HEK293 (cell line): ENCODE measurements at regions not wholly inside any gene's neighbourhood (a gene's known extent, or its start where the extent isn't known, plus 50 kb on each side); places are given as distances from the start of the nearest gene placed in this dataset.
A peak's percentile ranks its signal among the peaks of the same experiment; 100 is the strongest.

Experiments
- CTCF ChIA-PET: fragments of 350-600 bp; formaldehyde crosslinking; extraction: SDS; loops from one replicate; lab custom pipeline; 2021; ENCODE audit warnings: antibody characterized with exemption; lab: Yijun Ruan, JAX
- POLR2A ChIA-PET: fragments of 300-600 bp; formaldehyde crosslinking; extraction: SDS; loops from one replicate; lab custom pipeline; 2020; ENCODE audit warnings: antibody characterized with exemption, inconsistent platforms; lab: Yijun Ruan, JAX
- H3K27ac ChIP-seq: fragments of 200-500 bp; sonication (Bioruptor generic); 2 replicates; pipeline ENCODE4 v1.5.1; 2014; ENCODE audit warnings: low read depth, low read length, control low read depth, inconsistent platforms; ENCODE audit errors: extremely low read depth
- H3K36me3 ChIP-seq, 2 experiments: fragments of 200-500 bp in 1 of 2; sonication (Bioruptor generic) in 1 of 2; 1 replicate in 1 of 2; 2 replicates in 1 of 2; pipeline ENCODE4 v1.5.1; 2014 to 2017; ENCODE audit warnings: inconsistent platforms in 2 of 2, low read length in 2 of 2; ENCODE audit not compliant: control insufficient read depth in 2 of 2, insufficient read depth in 1 of 2
- H3K4me1 ChIP-seq: fragments of 200-500 bp; sonication (Bioruptor generic); 2 replicates; pipeline ENCODE4 v1.5.1; 2014; ENCODE audit warnings: mild to moderate bottlenecking, low read length, inconsistent platforms; ENCODE audit not compliant: control insufficient read depth, insufficient read depth
- H3K4me3 ChIP-seq: 2 replicates; pipeline ENCODE4 v1.5.1; 2011; ENCODE audit warnings: low read depth, mild to moderate bottlenecking, control low read depth, low read length, moderate library complexity
- H3K9me3 ChIP-seq: fragments of 200-500 bp; sonication (Bioruptor generic); 2 replicates; pipeline ENCODE4 v1.5.1; 2014; ENCODE audit warnings: low read depth, low read length, inconsistent platforms; ENCODE audit not compliant: control insufficient read depth, insufficient read depth
- BCL11A ChIP-seq: fragments of 450-650 bp; formaldehyde crosslinking; IDR thresholded peaks from 2 replicates; pipeline ENCODE4 v1.5.1; 2016; ENCODE audit warnings: low read depth, missing biosample characterization, missing genetic modification characterization
- ELK4 ChIP-seq: IDR thresholded peaks from 2 replicates; pipeline ENCODE4 v1.6.1; 2011; ENCODE audit warnings: mild to moderate bottlenecking, low read depth, low read length, borderline replicate concordance
- KLF10 ChIP-seq: fragments of 450-650 bp; IDR thresholded peaks from 2 replicates; pipeline ENCODE4 v1.5.1; 2018; ENCODE audit warnings: missing biosample characterization, mild to moderate bottlenecking, missing genetic modification characterization
- KLF8 ChIP-seq: fragments of 450-650 bp; formaldehyde crosslinking; IDR thresholded peaks from 2 replicates; pipeline ENCODE4 v1.5.1; 2016; ENCODE audit warnings: missing biosample characterization, missing genetic modification characterization
- MZF1 ChIP-seq: fragments of 450-650 bp; formaldehyde crosslinking; IDR thresholded peaks from 2 replicates; pipeline ENCODE4 v1.5.1; 2017; ENCODE audit warnings: missing biosample characterization, missing genetic modification characterization, borderline replicate concordance
- PRDM1 ChIP-seq: fragments of 450-650 bp; formaldehyde crosslinking; IDR thresholded peaks from 2 replicates; pipeline ENCODE4; 2016; ENCODE audit warnings: missing biosample characterization, missing genetic modification characterization
- SCRT2 ChIP-seq: fragments of 450-650 bp; formaldehyde crosslinking; IDR thresholded peaks from 2 replicates; pipeline ENCODE4 v1.5.1; 2016; ENCODE audit warnings: missing biosample characterization, missing genetic modification characterization
- SP2 ChIP-seq: fragments of 450-650 bp; formaldehyde crosslinking; IDR thresholded peaks from 2 replicates; pipeline ENCODE4 v1.5.1; 2016; ENCODE audit warnings: missing biosample characterization, missing genetic modification characterization
- YY1 ChIP-seq: fragments of 450-650 bp; formaldehyde crosslinking; IDR thresholded peaks from 2 replicates; pipeline ENCODE4 v1.5.1; 2018; ENCODE audit warnings: missing biosample characterization, missing genetic modification characterization
- ZBTB44 ChIP-seq: fragments of 450-650 bp; IDR thresholded peaks from 2 replicates; pipeline ENCODE4 v1.5.1; 2018; ENCODE audit warnings: missing biosample characterization, mild to moderate bottlenecking, missing genetic modification characterization
- ZFP37 ChIP-seq: fragments of 450-650 bp; formaldehyde crosslinking; IDR thresholded peaks from 2 replicates; pipeline ENCODE4 v1.5.1; 2016; ENCODE audit warnings: missing biosample characterization, missing genetic modification characterization
- ZFP41 ChIP-seq: fragments of 450-650 bp; formaldehyde crosslinking; IDR thresholded peaks from 2 replicates; pipeline ENCODE4 v1.5.1; 2016; ENCODE audit warnings: missing biosample characterization, missing genetic modification characterization, borderline replicate concordance
- ZNF112 ChIP-seq: fragments of 450-650 bp; formaldehyde crosslinking; IDR thresholded peaks from 2 replicates; pipeline ENCODE4 v1.5.0; 2017; ENCODE audit warnings: missing biosample characterization, missing genetic modification characterization
- ZNF211 ChIP-seq: fragments of 450-650 bp; formaldehyde crosslinking; IDR thresholded peaks from 2 replicates; pipeline ENCODE4 v1.5.1; 2016; ENCODE audit warnings: low read depth, missing biosample characterization, missing genetic modification characterization
- ZNF214 ChIP-seq: fragments of 450-650 bp; formaldehyde crosslinking; IDR thresholded peaks from 2 replicates; pipeline ENCODE4 v1.5.1; 2017; ENCODE audit warnings: missing biosample characterization, mild to moderate bottlenecking, missing genetic modification characterization, borderline replicate concordance
- ZNF302 ChIP-seq: fragments of 450-650 bp; formaldehyde crosslinking; IDR thresholded peaks from 2 replicates; pipeline ENCODE4 v1.5.1; 2016; ENCODE audit warnings: missing biosample characterization, missing genetic modification characterization, low read depth
- ZNF423 ChIP-seq: fragments of 450-650 bp; formaldehyde crosslinking; IDR thresholded peaks from 2 replicates; pipeline ENCODE4 v1.5.1; 2016; ENCODE audit warnings: missing biosample characterization, missing genetic modification characterization
- ZNF530 ChIP-seq: fragments of 450-650 bp; formaldehyde crosslinking; IDR thresholded peaks from 2 replicates; pipeline ENCODE4 v1.5.1; 2016; ENCODE audit warnings: low read depth, missing biosample characterization, missing genetic modification characterization
- ZNF561 ChIP-seq: fragments of 450-650 bp; IDR thresholded peaks from 2 replicates; pipeline ENCODE4 v1.5.1; 2018; ENCODE audit warnings: missing biosample characterization, missing genetic modification characterization, borderline replicate concordance
- ZNF670 ChIP-seq: fragments of 450-650 bp; formaldehyde crosslinking; IDR thresholded peaks from 2 replicates; pipeline ENCODE4 v1.5.1; 2016; ENCODE audit warnings: missing biosample characterization, missing genetic modification characterization, low read depth
- ZNF747 ChIP-seq: fragments of 450-650 bp; formaldehyde crosslinking; IDR thresholded peaks from 2 replicates; pipeline ENCODE4 v1.5.1; 2016; ENCODE audit warnings: missing biosample characterization, missing genetic modification characterization
- TF ChIP-seq, protein P1 (sequence below): fragments of 450-650 bp; formaldehyde crosslinking; IDR thresholded peaks from 2 replicates; pipeline ENCODE4 v1.5.1; 2016; ENCODE audit warnings: missing biosample characterization, missing genetic modification characterization
- TF ChIP-seq, protein P2 (sequence below): fragments of 450-650 bp; formaldehyde crosslinking; IDR thresholded peaks from 2 replicates; pipeline ENCODE4 v1.5.1; 2016; ENCODE audit warnings: missing biosample characterization, missing genetic modification characterization
- TF ChIP-seq, protein P3 (sequence below): fragments of 450-650 bp; formaldehyde crosslinking; IDR thresholded peaks from 2 replicates; pipeline ENCODE4 v1.5.1; 2017; ENCODE audit warnings: missing biosample characterization, missing genetic modification characterization

- CTCF ChIA-PET, result no interaction called here
- H3K4me1 ChIP-seq, result no peaks in the 10 kb centered on the region
- no peak overlapping the region for H3K27ac ChIP-seq
- POLR2A ChIA-PET, result no interaction called here
- TF ChIP-seq BCL11A, result no peak
- 0 out of 2 replicates have a peak, but pooled peaks have one; percentile 13 for TF ChIP-seq PRDM1 (tag by site-specific recombination)
- H3K9me3 ChIP-seq, result no peaks in the 10 kb centered on the region
- H3K4me3 ChIP-seq, result no peak overlapping the region
- no peaks in the 10 kb centered on the region for H3K36me3 ChIP-seq
These were observed 210.1 kb upstream of the MAF start for GRCh38 chr16:79810449-79811189.

- no peaks in the 10 kb centered on the region for H3K36me3 ChIP-seq
- ChIA-PET CTCF (interaction anchor here (0.8 kb wide), 1 partner anchor 152 kb away, joined by 6 read pairs; no protein-coding TSS in a partner anchor), POLR2A (no interaction called here)
- no peak overlapping the region for H3K27ac ChIP-seq
- no peak overlapping the region for H3K4me3 ChIP-seq
- no peaks in the 10 kb centered on the region for H3K9me3 ChIP-seq
- no peaks in the 10 kb centered on the region for H3K4me1 ChIP-seq
- TF ChIP-seq SCRT2 (tag by site-specific recombination) (no peak), YY1 (tag by site-specific recombination) (no peak), BCL11A (no peak), KLF8 (tag by site-specific recombination) (no peak), ZFP41 (tag by site-specific recombination) (no peak), ZFP37 (tag by site-specific recombination) (no peak), KLF10 (no peak), ELK4 (no peak), ZNF747 (no peak), ZNF530 (tag by site-specific recombination) (no peak), ZNF112 (no peak), SP2 (no peak), ZNF561 (tag by site-specific recombination) (no peak), MZF1 (tag by site-specific recombination) (no peak), ZNF302 (tag by site-specific recombination) (no peak), ZNF423 (tag by site-specific recombination) (no peak)
- TF ChIP-seq, protein P1, sequence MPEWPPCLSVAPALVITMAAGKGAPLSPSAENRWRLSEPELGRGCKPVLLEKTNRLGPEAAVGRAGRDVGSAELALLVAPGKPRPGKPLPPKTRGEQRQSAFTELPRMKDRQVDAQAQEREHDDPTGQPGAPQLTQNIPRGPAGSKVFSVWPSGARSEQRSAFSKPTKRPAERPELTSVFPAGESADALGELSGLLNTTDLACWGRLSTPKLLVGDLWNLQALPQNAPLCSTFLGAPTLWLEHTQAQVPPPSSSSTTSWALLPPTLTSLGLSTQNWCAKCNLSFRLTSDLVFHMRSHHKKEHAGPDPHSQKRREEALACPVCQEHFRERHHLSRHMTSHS (tag by site-specific recombination), result no peak
- TF ChIP-seq, all 188 proteins: peak for 0
These were observed 208.8 kb upstream of the MAF start for GRCh38 chr16:79809376-79809775.

GRCh38 chr16:79808731-79809130 lies 208.2 kb upstream of the MAF start:
- TF ChIP-seq ZNF670 (tag by site-specific recombination) (no peak), ZBTB44 (tag by site-specific recombination) (no peak), ZNF214 (tag by site-specific recombination) (no peak), ZNF211 (tag by site-specific recombination) (no peak)
- TF ChIP-seq, protein P2, sequence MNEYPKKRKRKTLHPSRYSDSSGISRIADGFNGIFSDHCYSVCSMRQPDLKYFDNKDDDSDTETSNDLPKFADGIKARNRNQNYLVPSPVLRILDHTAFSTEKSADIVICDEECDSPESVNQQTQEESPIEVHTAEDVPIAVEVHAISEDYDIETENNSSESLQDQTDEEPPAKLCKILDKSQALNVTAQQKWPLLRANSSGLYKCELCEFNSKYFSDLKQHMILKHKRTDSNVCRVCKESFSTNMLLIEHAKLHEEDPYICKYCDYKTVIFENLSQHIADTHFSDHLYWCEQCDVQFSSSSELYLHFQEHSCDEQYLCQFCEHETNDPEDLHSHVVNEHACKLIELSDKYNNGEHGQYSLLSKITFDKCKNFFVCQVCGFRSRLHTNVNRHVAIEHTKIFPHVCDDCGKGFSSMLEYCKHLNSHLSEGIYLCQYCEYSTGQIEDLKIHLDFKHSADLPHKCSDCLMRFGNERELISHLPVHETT, result no peak
- TF ChIP-seq, protein P3, sequence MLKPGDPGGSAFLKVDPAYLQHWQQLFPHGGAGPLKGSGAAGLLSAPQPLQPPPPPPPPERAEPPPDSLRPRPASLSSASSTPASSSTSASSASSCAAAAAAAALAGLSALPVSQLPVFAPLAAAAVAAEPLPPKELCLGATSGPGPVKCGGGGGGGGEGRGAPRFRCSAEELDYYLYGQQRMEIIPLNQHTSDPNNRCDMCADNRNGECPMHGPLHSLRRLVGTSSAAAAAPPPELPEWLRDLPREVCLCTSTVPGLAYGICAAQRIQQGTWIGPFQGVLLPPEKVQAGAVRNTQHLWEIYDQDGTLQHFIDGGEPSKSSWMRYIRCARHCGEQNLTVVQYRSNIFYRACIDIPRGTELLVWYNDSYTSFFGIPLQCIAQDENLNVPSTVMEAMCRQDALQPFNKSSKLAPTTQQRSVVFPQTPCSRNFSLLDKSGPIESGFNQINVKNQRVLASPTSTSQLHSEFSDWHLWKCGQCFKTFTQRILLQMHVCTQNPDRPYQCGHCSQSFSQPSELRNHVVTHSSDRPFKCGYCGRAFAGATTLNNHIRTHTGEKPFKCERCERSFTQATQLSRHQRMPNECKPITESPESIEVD (tag by site-specific recombination), result no peak
- Histone ChIP-seq H3K4me3 (no peak overlapping the region), H3K9me3 (no peaks in the 10 kb centered on the region), H3K36me3 (no peaks in the 10 kb centered on the region), H3K27ac (no peak overlapping the region), H3K4me1 (no peaks in the 10 kb centered on the region)
- ChIA-PET POLR2A (no interaction called here), CTCF (interaction anchor here (0.5 kb wide), 1 partner anchor 1605 kb away, joined by 4 read pairs; no protein-coding TSS in a partner anchor)
